HL-60 (cell line): ENCODE measurements at regions not wholly inside any gene's neighbourhood (a gene's known extent, or its start where the extent isn't known, plus 50 kb on each side); places are given as distances from the start of the nearest gene placed in this dataset.

Experiments
- DNase-seq, 2 experiments: peaks; one replicate each; pipeline ENCODE4 v3.0.0-alpha.2; 2010 to 2020; ENCODE audit warnings: low read depth in 1 of 2, low spot score in 1 of 2
- H3K27ac ChIP-seq: fragments of 250-450 bp; sonication (Bioruptor Pico); replicated peaks from 2 replicates; pipeline ENCODE4 v1.5.1; 2020; ENCODE audit warnings: mild to moderate bottlenecking, moderate library complexity
- H3K27me3 ChIP-seq: fragments of 250-450 bp; sonication (Bioruptor Pico); 2 replicates; pipeline ENCODE4 v1.5.1; 2021; ENCODE audit warnings: mild to moderate bottlenecking, moderate library complexity; ENCODE audit not compliant: insufficient read depth, poor library complexity, severe bottlenecking
- H3K4me3 ChIP-seq: replicated peaks from 2 replicates; pipeline ENCODE4 v1.5.1; 2011; ENCODE audit warnings: mild to moderate bottlenecking, control low read depth, low read length; ENCODE audit not compliant: insufficient read depth
- CTCF ChIP-seq: IDR thresholded peaks from one replicate; pipeline ENCODE4 v1.5.1; 2011; ENCODE audit warnings: low read length, control low read depth, inconsistent platforms; ENCODE audit not compliant: insufficient read depth
- GABPA ChIP-seq: IDR thresholded peaks from 2 replicates; pipeline ENCODE4 v1.6.1; 2012; ENCODE audit warnings: low read depth
- POLR2AphosphoS5 ChIP-seq: IDR thresholded peaks from 2 replicates; pipeline ENCODE4 v1.6.1; 2012; ENCODE audit warnings: low read depth
- REST ChIP-seq: IDR thresholded peaks from 2 replicates; pipeline ENCODE4 v1.6.1; 2012; ENCODE audit warnings: low read depth; ENCODE audit not compliant: insufficient replicate concordance
- SPI1 ChIP-seq: IDR thresholded peaks from 2 replicates; pipeline ENCODE4 v1.6.1; 2012; ENCODE audit warnings: low read depth, mild to moderate bottlenecking, borderline replicate concordance

- Histone ChIP-seq H3K27ac (no peak overlapping the region), H3K4me3 (no peak overlapping the region), H3K27me3 (no peaks in the 10 kb centered on the region)
- TF ChIP-seq POLR2AphosphoS5 (no peak), GABPA (no peak), CTCF (no peak), SPI1 (no peak), REST (no peak)
- DNase-seq: no peak
These were observed 83.4 kb upstream of the BMPER start for GRCh38 chr7:33821970-33822369.

- no peak overlapping the region for H3K4me3 ChIP-seq
- DNase-seq: no peak
- H3K27me3 ChIP-seq: no peaks in the 10 kb centered on the region
- no peak overlapping the region for H3K27ac ChIP-seq
- no peak for TF ChIP-seq CTCF
- no peak for TF ChIP-seq SPI1
- TF ChIP-seq REST: no peak
- TF ChIP-seq GABPA: no peak
These were observed 81.4 kb upstream of the BMPER start for GRCh38 chr7:33823913-33824312.

GRCh38 chr7:33824911-33825459 lies 80.4 kb upstream of the BMPER start:
- DNase-seq: no peak
- TF ChIP-seq CTCF: no peak
- no peak for TF ChIP-seq POLR2AphosphoS5
- TF ChIP-seq REST: no peak
- no peak for TF ChIP-seq SPI1
- no peak for TF ChIP-seq GABPA

More at GRCh38 chr7:33824911-33825459, 80.4 kb upstream of the BMPER start:
- Histone ChIP-seq H3K4me3 (no peak overlapping the region), H3K27me3 (no peaks in the 10 kb centered on the region), H3K27ac (no peak overlapping the region)
